PFSK-1 (cell line): ENCODE measurements at regions not wholly inside any gene's neighbourhood (a gene's known extent, or its start where the extent isn't known, plus 50 kb on each side); places are given as distances from the start of the nearest gene placed in this dataset.

Experiments used
- FOXP2 ChIP-seq: optimal IDR thresholded peaks from 2 replicates; pipeline ENCODE3; 2011; ENCODE audit warnings: borderline replicate concordance, control low read depth, inconsistent platforms; ENCODE audit not compliant: insufficient read depth; ENCODE audit errors: extremely low read length, extremely low read depth
- POLR2AphosphoS5 ChIP-seq: IDR thresholded peaks from 2 replicates; pipeline ENCODE4 v1.6.1; 2012; ENCODE audit warnings: low read depth, mild to moderate bottlenecking, control low read depth, low read length, moderate library complexity
- REST ChIP-seq, 2 experiments: IDR thresholded peaks; 2 replicates each; pipeline versions ENCODE4 v1.6.1 to v1.8.0; 2011 to 2012; ENCODE audit warnings: low read depth in 2 of 2, low read length in 2 of 2, control low read depth in 1 of 2, inconsistent platforms in 1 of 2, mild to moderate bottlenecking in 1 of 2, moderate library complexity in 1 of 2; ENCODE audit not compliant: insufficient read depth in 1 of 2
- TAF1 ChIP-seq: IDR thresholded peaks from 2 replicates; pipeline ENCODE4 v1.6.1; 2012; ENCODE audit warnings: low read length, control low read depth, borderline replicate concordance; ENCODE audit not compliant: insufficient read depth

- no peak for TF ChIP-seq POLR2AphosphoS5
- TF ChIP-seq REST (IDR thresholded peaks at IDR 0.05; ENCODE audit: insufficient read depth in 1 of 2, low read depth in 2 of 2, low read length in 2 of 2), result no peak
- TF ChIP-seq FOXP2, result no peak
- no peak for TF ChIP-seq TAF1
Measured at GRCh38 chr1:67987046-67987799, 63.2 kb downstream of the DIRAS3 start.
